B cell (primary cell): ENCODE measurements at regions not wholly inside any gene's neighbourhood (a gene's known extent, or its start where the extent isn't known, plus 50 kb on each side); places are given as distances from the start of the nearest gene placed in this dataset.

Experiments used
- ATAC-seq: fragments of 200-7000 bp; cut with Tn5 transposase; one replicate; pipeline ENCODE4 v1.10.0; 2021; ENCODE audit warnings: low read depth, mild to moderate bottlenecking, moderate number of reproducible peaks, moderate library complexity
- CTCF ChIA-PET: fragments of 350-600 bp; sonication (Branson Sonifier 250); formaldehyde crosslinking; loops from one replicate; lab custom pipeline; 2021; ENCODE audit warnings: antibody characterized with exemption, inconsistent platforms; lab: Charles Lee
- POLR2A ChIA-PET: fragments of 350-600 bp; sonication (Branson Sonifier 250); formaldehyde crosslinking; loops from one replicate; lab custom pipeline; 2021; ENCODE audit warnings: antibody characterized with exemption; lab: Charles Lee
- DNase-seq: peaks from one replicate; pipeline ENCODE4 v3.0.0; 2013
- H2AFZ ChIP-seq: 2 replicates; pipeline ENCODE4 v1.6.1; 2012; ENCODE audit warnings: mild to moderate bottlenecking, low read depth, low read length; ENCODE audit not compliant: insufficient read depth, poor library complexity, severe bottlenecking
- H3K27ac ChIP-seq, 2 donors: 1 replicate in 1 of 2; 2 replicates in 1 of 2; pipeline ENCODE4 v1.5.1; 2012 to 2013; ENCODE audit warnings: low read length in 2 of 2, mild to moderate bottlenecking in 2 of 2, moderate library complexity in 1 of 2
- H3K27me3 ChIP-seq, 4 experiments: fragments of 200-600 bp in 1 of 4; sonication (generic) in 1 of 4; replicated peaks in 1 of 4; 1 replicate in 2 of 4; 2 replicates in 2 of 4; pipeline versions ENCODE4 v1.6.1 to v1.7.0; 2013 to 2016; ENCODE audit warnings: low read length in 3 of 4, mild to moderate bottlenecking in 2 of 4, mixed read lengths in 1 of 4, moderate library complexity in 1 of 4; ENCODE audit not compliant: insufficient read depth in 4 of 4, control insufficient read depth in 3 of 4; ENCODE audit errors: control extremely low read depth in 1 of 4
- H3K36me3 ChIP-seq, 2 experiments: replicated peaks in 1 of 2; 1 replicate in 1 of 2; 2 replicates in 1 of 2; pipeline versions ENCODE4 v1.6.1 to v1.7.1; 2013; ENCODE audit warnings: low read length in 1 of 2; ENCODE audit not compliant: insufficient read depth in 2 of 2, control insufficient read depth in 1 of 2; ENCODE audit errors: control extremely low read depth in 1 of 2, extremely low read depth in 1 of 2
- H3K4me1 ChIP-seq, 2 donors: fragments of 200-600 bp in 1 of 2; sonication (generic) in 1 of 2; 1 replicate in 1 of 2; 2 replicates in 1 of 2; pipeline versions ENCODE4 v1.5.1 to v1.6.1; 2013 to 2017; ENCODE audit warnings: low read length in 2 of 2; ENCODE audit not compliant: control insufficient read depth in 2 of 2, insufficient read depth in 2 of 2
- H3K4me2 ChIP-seq: replicated peaks from 2 replicates; pipeline ENCODE3; 2012; ENCODE audit warnings: mild to moderate bottlenecking, low read depth, low read length; ENCODE audit not compliant: poor library complexity, severe bottlenecking
- H3K4me3 ChIP-seq, 5 experiments: fragments of 200-600 bp in 1 of 5; sonication (generic) in 1 of 5; 1 replicate in 3 of 5; 2 replicates in 2 of 5; pipeline versions ENCODE4 v1.5.1 to v1.7.0; 2011 to 2016; ENCODE audit warnings: low read length in 4 of 5, mild to moderate bottlenecking in 4 of 5, low read depth in 2 of 5, control low read depth in 1 of 5, moderate library complexity in 1 of 5; ENCODE audit not compliant: insufficient read depth in 1 of 5; ENCODE audit errors: control extremely low read depth in 1 of 5, extremely low read depth in 1 of 5
- H3K79me2 ChIP-seq: fragments of 200-600 bp; sonication (generic); one replicate; pipeline ENCODE4 v1.6.0; 2016; ENCODE audit warnings: low read length; ENCODE audit not compliant: control insufficient read depth, insufficient read depth
- H3K9ac ChIP-seq: fragments of 200-600 bp; sonication (generic); 2 replicates; pipeline ENCODE4 v1.6.1; 2017; ENCODE audit warnings: mild to moderate bottlenecking, low read length, moderate library complexity
- H3K9me3 ChIP-seq, 3 donors: one replicate each; pipeline versions ENCODE4 v1.6.1 to v1.7.1; 2013; ENCODE audit warnings: low read length in 2 of 3; ENCODE audit not compliant: control insufficient read depth in 2 of 3, insufficient read depth in 1 of 3; ENCODE audit errors: control extremely low read depth in 1 of 3
- H4K20me1 ChIP-seq: 2 replicates; pipeline ENCODE4 v1.6.0; 2012; ENCODE audit warnings: mild to moderate bottlenecking, low read length; ENCODE audit not compliant: insufficient read depth, control insufficient read depth, poor library complexity, severe bottlenecking
- H3K27ac Mint-ChIP-seq: one replicate; pipeline ENCODE4 v1.8.0; 2021; ENCODE audit warnings: mixed read lengths
- H3K27me3 Mint-ChIP-seq: one replicate; pipeline ENCODE4 v1.8.0; 2021; ENCODE audit warnings: mixed read lengths
- H3K4me1 Mint-ChIP-seq: one replicate; pipeline ENCODE4 v1.8.0; 2021; ENCODE audit warnings: mixed read lengths
- H3K4me3 Mint-ChIP-seq: one replicate; pipeline ENCODE4 v1.8.0; 2021; ENCODE audit warnings: mixed read lengths
- H3K9me3 Mint-ChIP-seq: one replicate; pipeline ENCODE4 v1.8.0; 2022; ENCODE audit warnings: mixed read lengths; ENCODE audit not compliant: insufficient read depth
- CTCF ChIP-seq: fragments of 200-600 bp; IDR thresholded peaks from one replicate; pipeline ENCODE4 v1.8.0; 2022; ENCODE audit warnings: antibody characterized with exemption, mild to moderate bottlenecking
- EZH2 ChIP-seq: IDR thresholded peaks from 2 replicates; pipeline ENCODE4 v1.6.1; 2012; ENCODE audit warnings: borderline replicate concordance, low read depth, mild to moderate bottlenecking, moderate library complexity, low read length; ENCODE audit not compliant: insufficient read depth, poor library complexity, severe bottlenecking
- WGBS: methylation state at CpG from one replicate; pipeline ENCODE4 v1.1.5; 2013; ENCODE audit warnings: missing lambda C conversion rate; ENCODE audit not compliant: insufficient coverage; 5-methylcytosine and 5-hydroxymethylcytosine counted together
- intact Hi-C: fragments of 100-400 bp; cut with micrococcal nuclease; formaldehyde crosslinking; loops from one replicate; pipeline ENCODE4 v1.10.0; 2022

DNA sequence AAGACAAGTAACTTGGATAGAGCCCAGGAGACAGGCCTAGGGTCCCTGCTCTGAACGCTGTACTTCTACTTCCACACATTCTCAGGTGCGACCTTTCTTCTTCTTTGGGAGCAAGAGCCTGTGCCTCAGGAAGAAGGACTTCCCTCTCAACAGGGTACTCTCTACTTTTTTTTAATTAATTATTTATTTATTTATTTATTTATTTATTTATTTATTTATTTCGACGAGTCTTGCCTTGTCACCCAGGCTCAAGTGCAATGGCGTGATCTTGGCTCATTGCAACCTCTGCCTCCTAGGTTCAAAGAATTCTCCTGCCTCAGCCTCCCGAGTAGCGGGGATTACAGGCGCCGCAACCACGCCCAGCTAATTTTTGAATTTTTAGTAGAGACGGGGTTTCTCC, 361.6 kb downstream of the FAM72C start:
- Mint-ChIP-seq H3K4me1 (no peaks in the 10 kb centered on the region), H3K9me3 (no peaks in the 10 kb centered on the region), H3K27me3 (peaks cover 4% of the 10 kb centered on the region), H3K4me3 (no peak overlapping the region), H3K27ac (no peak overlapping the region)
- ChIA-PET POLR2A (no interaction called here), CTCF (no interaction called here)
- H3K4me2 ChIP-seq = no peak overlapping the region
- no peak for DNase-seq
- H3K79me2 ChIP-seq = no peaks in the 10 kb centered on the region
- H3K4me3 ChIP-seq = no peak overlapping the region
- H3K27me3 ChIP-seq = no peaks in the 10 kb centered on the region
- 96% methylated on average over 9 of the region's 11 CpGs for WGBS
- no peak overlapping the region for H3K9ac ChIP-seq
- intact Hi-C loops = no loop called here
- H3K36me3 ChIP-seq = no peaks in the 10 kb centered on the region
- no peaks in the 10 kb centered on the region for H4K20me1 ChIP-seq
- no peak overlapping the region for H3K27ac ChIP-seq
- TF ChIP-seq EZH2 (no peak), CTCF (no peak)
- H3K9me3 ChIP-seq = no peaks in the 10 kb centered on the region
- H3K4me1 ChIP-seq = no peaks in the 10 kb centered on the region
- H2AFZ ChIP-seq = no peak overlapping the region
- ATAC-seq = no peak

DNA sequence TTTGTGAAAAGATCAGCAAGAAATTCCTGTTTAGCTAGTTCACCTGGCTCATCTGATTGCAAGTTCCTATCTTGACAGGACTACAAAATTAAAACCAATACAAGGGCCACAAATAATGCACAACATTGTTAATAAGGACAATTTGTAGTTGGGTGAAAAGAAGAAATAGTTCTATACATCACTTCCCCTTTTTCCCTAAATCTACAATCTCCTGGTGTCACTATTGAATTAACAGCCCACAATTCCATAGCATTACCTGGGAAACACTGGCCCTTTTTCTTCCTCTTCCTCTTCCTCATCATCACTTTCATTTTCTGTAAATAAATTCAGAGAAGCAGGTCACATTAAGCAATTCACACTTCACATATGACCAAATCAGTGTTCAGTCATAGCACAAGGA, 366.9 kb downstream of the FAM72C start:
- no peaks in the 10 kb centered on the region for H3K9me3 ChIP-seq
- no peaks in the 10 kb centered on the region for H3K4me1 Mint-ChIP-seq
- no peaks in the 10 kb centered on the region for H3K79me2 ChIP-seq
- H3K27ac Mint-ChIP-seq = no peak overlapping the region
- CTCF ChIA-PET = no interaction called here
- H3K4me2 ChIP-seq = no peak overlapping the region
- DNase-seq (no peak), ATAC-seq (no peak)
- H3K4me1 ChIP-seq = no peaks in the 10 kb centered on the region
- peaks cover 4% of the 10 kb centered on the region for H3K27me3 Mint-ChIP-seq
- H3K4me3 ChIP-seq = no peak overlapping the region
- no peak overlapping the region for H3K4me3 Mint-ChIP-seq
- no peaks in the 10 kb centered on the region for H3K27me3 ChIP-seq
- intact Hi-C loops = no loop called here
- TF ChIP-seq EZH2 (no peak), CTCF (no peak)
- no peaks in the 10 kb centered on the region for H3K9me3 Mint-ChIP-seq
- H3K27ac ChIP-seq = no peak overlapping the region
- no peaks in the 10 kb centered on the region for H4K20me1 ChIP-seq
- H3K36me3 ChIP-seq = no peaks in the 10 kb centered on the region
- POLR2A ChIA-PET = no interaction called here
- H2AFZ ChIP-seq = no peak overlapping the region
- H3K9ac ChIP-seq = no peak overlapping the region
